ENCODE measurements at regions not wholly inside any gene's neighbourhood (a gene's known extent, or its start where the extent isn't known, plus 50 kb on each side); places are given as distances from the start of the nearest gene placed in this dataset.

- TF ChIP-seq, protein P1, sequence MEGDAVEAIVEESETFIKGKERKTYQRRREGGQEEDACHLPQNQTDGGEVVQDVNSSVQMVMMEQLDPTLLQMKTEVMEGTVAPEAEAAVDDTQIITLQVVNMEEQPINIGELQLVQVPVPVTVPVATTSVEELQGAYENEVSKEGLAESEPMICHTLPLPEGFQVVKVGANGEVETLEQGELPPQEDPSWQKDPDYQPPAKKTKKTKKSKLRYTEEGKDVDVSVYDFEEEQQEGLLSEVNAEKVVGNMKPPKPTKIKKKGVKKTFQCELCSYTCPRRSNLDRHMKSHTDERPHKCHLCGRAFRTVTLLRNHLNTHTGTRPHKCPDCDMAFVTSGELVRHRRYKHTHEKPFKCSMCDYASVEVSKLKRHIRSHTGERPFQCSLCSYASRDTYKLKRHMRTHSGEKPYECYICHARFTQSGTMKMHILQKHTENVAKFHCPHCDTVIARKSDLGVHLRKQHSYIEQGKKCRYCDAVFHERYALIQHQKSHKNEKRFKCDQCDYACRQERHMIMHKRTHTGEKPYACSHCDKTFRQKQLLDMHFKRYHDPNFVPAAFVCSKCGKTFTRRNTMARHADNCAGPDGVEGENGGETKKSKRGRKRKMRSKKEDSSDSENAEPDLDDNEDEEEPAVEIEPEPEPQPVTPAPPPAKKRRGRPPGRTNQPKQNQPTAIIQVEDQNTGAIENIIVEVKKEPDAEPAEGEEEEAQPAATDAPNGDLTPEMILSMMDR (IDR thresholded peaks at IDR 0.05): no peak
- H3K4me3 ChIP-seq (ENCODE audit: low read depth, low read length): no peak overlapping the region
- no peak overlapping the region for H2AFZ ChIP-seq
- no peak overlapping the region for H3K27ac ChIP-seq
- no peaks in the 10 kb centered on the region for H3K9me3 ChIP-seq (ENCODE audit: control insufficient read depth, low read length)
- no peaks in the 10 kb centered on the region for H3K79me2 ChIP-seq
- H3K4me2 ChIP-seq (ENCODE audit: low read length): no peak overlapping the region
- no peaks in the 10 kb centered on the region for H3K36me3 ChIP-seq (ENCODE audit: control insufficient read depth, insufficient read depth, low read length)
- H3K4me1 ChIP-seq: no peaks in the 10 kb centered on the region
- H3K27me3 ChIP-seq (ENCODE audit: control insufficient read depth, insufficient read depth, low read length): no peaks in the 10 kb centered on the region
- no peak overlapping the region for H3K9ac ChIP-seq
Observed at GRCh38 chr6:155694419-155694790, 238.8 kb upstream of the NOX3 start.

- H2AFZ ChIP-seq: no peak overlapping the region
- H3K36me3 ChIP-seq (ENCODE audit: control insufficient read depth, insufficient read depth, low read length): no peaks in the 10 kb centered on the region
- no peaks in the 10 kb centered on the region for H3K79me2 ChIP-seq
- no peak overlapping the region for H3K4me2 ChIP-seq (ENCODE audit: low read length)
- no peak overlapping the region for H3K4me3 ChIP-seq (ENCODE audit: low read depth, low read length)
- H3K9ac ChIP-seq: no peak overlapping the region
- H3K27ac ChIP-seq: no peak overlapping the region
- TF ChIP-seq, protein P1 (IDR thresholded peaks at IDR 0.05): no peak
- no peaks in the 10 kb centered on the region for H3K4me1 ChIP-seq
- H3K9me3 ChIP-seq (ENCODE audit: control insufficient read depth, low read length): no peaks in the 10 kb centered on the region
- no peaks in the 10 kb centered on the region for H3K27me3 ChIP-seq (ENCODE audit: control insufficient read depth, insufficient read depth, low read length)
Observed at GRCh38 chr6:155693573-155694418, 238.2 kb upstream of the NOX3 start.

DNA sequence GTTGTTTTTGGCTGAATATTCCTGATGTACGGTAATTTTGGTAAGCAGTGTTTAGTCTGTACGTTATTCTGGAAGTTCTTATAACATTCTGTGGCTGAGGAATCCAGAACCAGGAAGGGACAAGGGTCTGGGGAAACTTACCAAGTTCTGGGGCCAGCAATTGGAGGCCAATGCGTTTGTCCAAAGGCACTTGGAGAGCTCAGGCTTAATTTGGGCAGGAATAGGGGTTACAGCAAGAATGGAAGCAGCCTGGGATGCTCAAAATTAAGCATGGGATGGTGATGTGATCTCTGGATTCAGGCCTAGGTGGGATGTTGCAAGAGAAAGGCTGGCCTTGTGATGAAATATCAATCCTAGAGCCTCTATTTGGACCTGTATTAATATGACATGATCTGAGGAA is 235.2 kb upstream of the NOX3 start:
- Histone ChIP-seq H2AFZ (no peak overlapping the region), H3K79me2 (no peaks in the 10 kb centered on the region), H3K4me2 (ENCODE audit: low read length) (no peak overlapping the region), H3K27me3 (ENCODE audit: control insufficient read depth, insufficient read depth, low read length) (no peaks in the 10 kb centered on the region), H3K9me3 (ENCODE audit: control insufficient read depth, low read length) (no peaks in the 10 kb centered on the region), H3K4me1 (no peaks in the 10 kb centered on the region), H3K9ac (no peak overlapping the region), H3K27ac (no peak overlapping the region), H3K4me3 (ENCODE audit: low read depth, low read length) (no peak overlapping the region), H3K36me3 (ENCODE audit: control insufficient read depth, insufficient read depth, low read length) (no peaks in the 10 kb centered on the region)
- TF ChIP-seq, protein P1 (IDR thresholded peaks at IDR 0.05): no peak

DNA sequence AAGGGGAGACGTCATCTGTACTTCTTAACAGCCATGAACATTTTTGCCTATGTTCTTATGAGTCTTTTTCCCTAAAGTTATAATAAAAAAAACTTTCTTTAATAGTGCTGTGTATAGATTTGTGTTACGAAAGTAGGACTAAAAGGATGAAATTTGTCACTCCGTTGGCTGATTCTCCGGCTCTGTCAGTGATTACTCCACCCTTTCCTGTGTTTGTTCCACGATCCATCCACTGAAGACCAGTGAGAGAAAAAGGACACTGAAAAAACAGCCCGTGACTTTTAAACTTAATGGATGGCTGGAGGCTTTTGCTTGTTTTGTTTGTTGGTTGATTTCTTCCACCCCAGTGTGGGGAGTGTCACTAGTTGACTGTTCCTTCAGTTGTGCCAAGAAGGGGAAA is 232.0 kb upstream of the NOX3 start:
- no peaks in the 10 kb centered on the region for H3K4me1 ChIP-seq
- H3K27me3 ChIP-seq (ENCODE audit: control insufficient read depth, insufficient read depth, low read length): no peaks in the 10 kb centered on the region
- TF ChIP-seq, protein P1 (IDR thresholded peaks at IDR 0.05): no peak
- no peak overlapping the region for H3K4me2 ChIP-seq (ENCODE audit: low read length)
- H3K9me3 ChIP-seq (ENCODE audit: control insufficient read depth, low read length): no peaks in the 10 kb centered on the region
- no peaks in the 10 kb centered on the region for H3K36me3 ChIP-seq (ENCODE audit: control insufficient read depth, insufficient read depth, low read length)
- no peak overlapping the region for H3K4me3 ChIP-seq (ENCODE audit: low read depth, low read length)
- H3K79me2 ChIP-seq: no peaks in the 10 kb centered on the region
- no peak overlapping the region for H2AFZ ChIP-seq
- H3K27ac ChIP-seq: no peak overlapping the region
- no peak overlapping the region for H3K9ac ChIP-seq
